Spleen (tissue), 7 donors: ENCODE measurements at regions not wholly inside any gene's neighbourhood (a gene's known extent, or its start where the extent isn't known, plus 50 kb on each side); places are given as distances from the start of the nearest gene placed in this dataset.

Experiments
- POLR2A ChIP-seq, 3 donors: fragments of 450-650 bp; IDR thresholded peaks; one replicate each; pipeline ENCODE4 v1.5.1; 2017; ENCODE audit warnings: antibody characterized with exemption in 3 of 3, mild to moderate bottlenecking in 1 of 3
- POLR2AphosphoS5 ChIP-seq, 3 donors: sonication (generic); formaldehyde crosslinking; IDR thresholded peaks; one replicate each; pipeline ENCODE4 v1.5.1; 2017; ENCODE audit warnings: antibody characterized with exemption in 3 of 3
- TF ChIP-seq, protein P1 (sequence below), 11 experiments: fragments of 200-600 bp in 7 of 11; fragments of 450-650 bp in 4 of 11; sonication (generic) in 4 of 11; IDR thresholded peaks in 8 of 11; conservative IDR thresholded peaks in 3 of 11; 1 replicate in 7 of 11; 2 replicates in 4 of 11; pipeline versions ENCODE4 v1.4.0 to v1.8.0; 2016 to 2021; ENCODE audit warnings: antibody characterized with exemption in 11 of 11, inconsistent platforms in 4 of 11, mild to moderate bottlenecking in 1 of 11
- donor health status: DM: no; HTN: no; CAD: no; lungs with moderate emphysema.
- donor health status: DM: no; HTN: no; CAD: no.
- donor health status: DM: no; HTN: no; CAD: no.

DNA sequence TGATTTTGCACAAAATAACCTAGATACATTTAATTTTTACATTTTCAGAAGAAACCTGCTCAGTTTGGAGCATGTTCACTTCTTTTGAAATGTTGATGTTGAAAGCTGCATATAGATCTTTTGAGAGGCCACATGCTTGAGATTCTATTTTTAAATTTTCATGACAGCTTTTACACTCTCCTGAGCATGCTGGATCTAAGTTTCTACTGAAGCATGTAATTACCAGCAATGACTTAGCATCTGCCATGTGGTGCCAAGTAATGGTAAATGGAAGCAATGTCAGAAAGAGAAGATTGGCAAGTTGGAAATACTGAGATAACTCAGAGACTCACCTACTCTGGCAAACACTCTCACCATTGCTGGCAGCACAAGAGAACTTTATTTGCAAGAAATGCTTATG is 310.6 kb downstream of the NSUN3 start:
- no peak for TF ChIP-seq POLR2A (IDR thresholded peaks at IDR 0.05)
- TF ChIP-seq, protein P1, sequence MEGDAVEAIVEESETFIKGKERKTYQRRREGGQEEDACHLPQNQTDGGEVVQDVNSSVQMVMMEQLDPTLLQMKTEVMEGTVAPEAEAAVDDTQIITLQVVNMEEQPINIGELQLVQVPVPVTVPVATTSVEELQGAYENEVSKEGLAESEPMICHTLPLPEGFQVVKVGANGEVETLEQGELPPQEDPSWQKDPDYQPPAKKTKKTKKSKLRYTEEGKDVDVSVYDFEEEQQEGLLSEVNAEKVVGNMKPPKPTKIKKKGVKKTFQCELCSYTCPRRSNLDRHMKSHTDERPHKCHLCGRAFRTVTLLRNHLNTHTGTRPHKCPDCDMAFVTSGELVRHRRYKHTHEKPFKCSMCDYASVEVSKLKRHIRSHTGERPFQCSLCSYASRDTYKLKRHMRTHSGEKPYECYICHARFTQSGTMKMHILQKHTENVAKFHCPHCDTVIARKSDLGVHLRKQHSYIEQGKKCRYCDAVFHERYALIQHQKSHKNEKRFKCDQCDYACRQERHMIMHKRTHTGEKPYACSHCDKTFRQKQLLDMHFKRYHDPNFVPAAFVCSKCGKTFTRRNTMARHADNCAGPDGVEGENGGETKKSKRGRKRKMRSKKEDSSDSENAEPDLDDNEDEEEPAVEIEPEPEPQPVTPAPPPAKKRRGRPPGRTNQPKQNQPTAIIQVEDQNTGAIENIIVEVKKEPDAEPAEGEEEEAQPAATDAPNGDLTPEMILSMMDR (IDR thresholded peaks at IDR 0.05 in 8 of 11, conservative IDR thresholded peaks at IDR 0.05 in 3 of 11): no peak
- TF ChIP-seq POLR2AphosphoS5 (IDR thresholded peaks at IDR 0.05): no peak
